ENCODE measurements at regions not wholly inside any gene's neighbourhood (a gene's known extent, or its start where the extent isn't known, plus 50 kb on each side); places are given as distances from the start of the nearest gene placed in this dataset.

- TF ChIP-seq POLR2A (IDR thresholded peaks at IDR 0.05) (no peak), CTCF (IDR thresholded peaks at IDR 0.05) (no peak)
Observed at GRCh38 chr5:5021436-5021835, 118.7 kb upstream of the ADAMTS16 start.
